ENCODE measurements at regions not wholly inside any gene's neighbourhood (a gene's known extent, or its start where the extent isn't known, plus 50 kb on each side); places are given as distances from the start of the nearest gene placed in this dataset.

DNA sequence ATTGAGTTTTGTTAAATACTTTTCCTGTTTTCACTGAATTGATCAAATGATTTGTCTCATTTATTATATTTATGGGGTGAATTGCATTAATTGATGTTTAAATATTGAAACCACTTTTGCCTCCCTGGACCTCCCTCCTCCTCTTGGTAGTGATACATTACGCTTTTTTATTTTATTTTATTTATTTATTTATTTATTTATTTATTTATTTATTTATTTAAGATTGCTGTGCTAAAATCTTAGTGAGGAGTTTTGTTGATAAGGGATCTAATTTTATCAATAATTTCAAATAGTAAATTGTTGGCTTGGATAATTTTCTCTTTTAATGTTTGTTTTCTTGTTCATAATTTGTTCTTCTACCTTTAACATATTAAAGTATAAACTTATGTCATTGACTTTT, 1281.0 kb upstream of the NXPH2 start:
- Histone ChIP-seq H4K5ac (ENCODE audit: insufficient read length, low read depth, low read length) (no peak overlapping the region), H3T11ph (ENCODE audit: low read length) (no peak overlapping the region), H3K4me1 (ENCODE audit: insufficient read depth, low read length) (no peaks in the 10 kb centered on the region; the same call in 1 of the 2 replicates), H3K4ac (ENCODE audit: low read depth, low read length) (no peak overlapping the region), H3K79me1 (ENCODE audit: insufficient read depth, low read depth, low read length, poor library complexity, severe bottlenecking) (no peaks in the 10 kb centered on the region), H3K9ac (ENCODE audit: extremely low read depth, insufficient read length, low read length) (no peak overlapping the region), H4K91ac (ENCODE audit: insufficient read length, low read depth, low read length) (no peak overlapping the region), H3K18ac (ENCODE audit: insufficient read length, low read depth, low read length) (no peak overlapping the region), H2AFZ (ENCODE audit: low read length) (no peak overlapping the region), H4K8ac (replicated peaks; ENCODE audit: insufficient read length, low read depth, low read length) (no peak overlapping the region), H3K4me2 (ENCODE audit: insufficient read depth, insufficient read length, low read length) (no peak overlapping the region), H3K27me3 (ENCODE audit: insufficient read depth, low read length) (no peaks in the 10 kb centered on the region), H3K14ac (ENCODE audit: insufficient read depth, low read length) (no peak overlapping the region), H2AK5ac (ENCODE audit: insufficient read length, low read length) (no peak overlapping the region), H3K9me3 (ENCODE audit: control insufficient read depth, low read depth, low read length) (no peaks in the 10 kb centered on the region), H2BK12ac (ENCODE audit: insufficient read length, low read depth, low read length) (no peak overlapping the region), H3K23me2 (ENCODE audit: insufficient read length, low read depth, low read length, poor library complexity, severe bottlenecking) (no peaks in the 10 kb centered on the region), H2BK20ac (ENCODE audit: low read depth, low read length, poor library complexity, severe bottlenecking) (no peak overlapping the region), H3K27ac (ENCODE audit: insufficient read length, low read depth, low read length) (no peak overlapping the region), H2BK120ac (ENCODE audit: low read depth, low read length, poor library complexity, severe bottlenecking) (no peak overlapping the region), H3K23ac (ENCODE audit: insufficient read length, low read depth, low read length) (no peak overlapping the region), H2BK15ac (ENCODE audit: low read depth, low read length) (no peak overlapping the region), H3K56ac (ENCODE audit: insufficient read length, low read depth, low read length) (no peak overlapping the region), H3K79me2 (ENCODE audit: insufficient read depth, low read length) (no peaks in the 10 kb centered on the region), H2BK5ac (ENCODE audit: insufficient read length, low read length) (no peak overlapping the region), H4K20me1 (ENCODE audit: control insufficient read depth, insufficient read depth, insufficient read length) (no peaks in the 10 kb centered on the region)
- WGBS (ENCODE audit: extremely low coverage, insufficient read length, low lambda C conversion rate): no CpG with 5 or more reads among the region's 1 CpG
- H3K9me3 Mint-ChIP-seq: no peaks in the 10 kb centered on the region; a peak in 1 of 5 replicates
- no peak overlapping the region for H3K27ac Mint-ChIP-seq
- TF ChIP-seq, protein P1, sequence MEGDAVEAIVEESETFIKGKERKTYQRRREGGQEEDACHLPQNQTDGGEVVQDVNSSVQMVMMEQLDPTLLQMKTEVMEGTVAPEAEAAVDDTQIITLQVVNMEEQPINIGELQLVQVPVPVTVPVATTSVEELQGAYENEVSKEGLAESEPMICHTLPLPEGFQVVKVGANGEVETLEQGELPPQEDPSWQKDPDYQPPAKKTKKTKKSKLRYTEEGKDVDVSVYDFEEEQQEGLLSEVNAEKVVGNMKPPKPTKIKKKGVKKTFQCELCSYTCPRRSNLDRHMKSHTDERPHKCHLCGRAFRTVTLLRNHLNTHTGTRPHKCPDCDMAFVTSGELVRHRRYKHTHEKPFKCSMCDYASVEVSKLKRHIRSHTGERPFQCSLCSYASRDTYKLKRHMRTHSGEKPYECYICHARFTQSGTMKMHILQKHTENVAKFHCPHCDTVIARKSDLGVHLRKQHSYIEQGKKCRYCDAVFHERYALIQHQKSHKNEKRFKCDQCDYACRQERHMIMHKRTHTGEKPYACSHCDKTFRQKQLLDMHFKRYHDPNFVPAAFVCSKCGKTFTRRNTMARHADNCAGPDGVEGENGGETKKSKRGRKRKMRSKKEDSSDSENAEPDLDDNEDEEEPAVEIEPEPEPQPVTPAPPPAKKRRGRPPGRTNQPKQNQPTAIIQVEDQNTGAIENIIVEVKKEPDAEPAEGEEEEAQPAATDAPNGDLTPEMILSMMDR (conservative IDR thresholded peaks at IDR 0.05): no peak
- no peak for DNase-seq
- no peaks in the 10 kb centered on the region for H3K36me3 Mint-ChIP-seq (ENCODE audit: insufficient read depth in 1 of 3, low read depth in 3 of 3)
- no peak overlapping the region for H3K4me3 Mint-ChIP-seq
- peaks cover 3 to 6% of the 10 kb centered on the region in 2 experiments; a peak in 2 of 4 replicates for H3K4me1 Mint-ChIP-seq
- H3K27me3 Mint-ChIP-seq (ENCODE audit: low read depth): no peaks in the 10 kb centered on the region
